Calu3 (cell line): ENCODE measurements at regions not wholly inside any gene's neighbourhood (a gene's known extent, or its start where the extent isn't known, plus 50 kb on each side); places are given as distances from the start of the nearest gene placed in this dataset.

Experiments
- BruUV-seq: library from RNA; stranded (reverse); fragments of 400-500 nt; replicated peaks from 2 replicates; lab custom pipeline; 2021; lab: Mats Ljungman, UMichigan
- CTCF ChIA-PET: fragments of 300-600 bp; sonication (Branson Sonifier 250); formaldehyde crosslinking; loops from one replicate; lab custom pipeline; 2022; ENCODE audit warnings: antibody characterized with exemption; lab: Charles Lee
- DNase-seq: peaks from one replicate; pipeline ENCODE4 v3.0.0; 2022
- H3K27ac Mint-ChIP-seq: one replicate; pipeline ENCODE4 v1.8.0; 2022; ENCODE audit warnings: mixed read lengths; ENCODE audit not compliant: unreplicated experiment
- H3K27me3 Mint-ChIP-seq: one replicate; pipeline ENCODE4 v1.8.0; 2022; ENCODE audit warnings: mixed read lengths; ENCODE audit not compliant: unreplicated experiment
- H3K36me3 Mint-ChIP-seq: one replicate; pipeline ENCODE4 v1.8.0; 2022; ENCODE audit warnings: mild to moderate bottlenecking, moderate library complexity, mixed read lengths; ENCODE audit not compliant: insufficient read depth, unreplicated experiment
- H3K4me1 Mint-ChIP-seq: one replicate; pipeline ENCODE4 v1.8.0; 2022; ENCODE audit warnings: mild to moderate bottlenecking, low read depth, mixed read lengths; ENCODE audit not compliant: unreplicated experiment
- H3K4me3 Mint-ChIP-seq: one replicate; pipeline ENCODE4 v1.8.0; 2022; ENCODE audit warnings: mild to moderate bottlenecking, low read depth, moderate library complexity, mixed read lengths; ENCODE audit not compliant: unreplicated experiment
- H3K9me3 Mint-ChIP-seq: one replicate; pipeline ENCODE4 v1.8.0; 2022; ENCODE audit warnings: low read depth, mixed read lengths; ENCODE audit not compliant: unreplicated experiment
- CTCF ChIP-seq: fragments of 200-600 bp; IDR thresholded peaks from one replicate; pipeline ENCODE4 v1.8.0; 2022; ENCODE audit warnings: antibody characterized with exemption; ENCODE audit not compliant: unreplicated experiment
- intact Hi-C: fragments of 100-400 bp; cut with micrococcal nuclease; formaldehyde crosslinking; loops from one replicate; pipeline ENCODE4 v1.10.0; 2022; ENCODE audit not compliant: unreplicated experiment

- Mint-ChIP-seq H3K36me3 (no peaks in the 10 kb centered on the region), H3K4me1 (peaks cover 40% of the 10 kb centered on the region), H3K27me3 (no peaks in the 10 kb centered on the region), H3K9me3 (no peaks in the 10 kb centered on the region), H3K4me3 (no peak overlapping the region), H3K27ac (no peak overlapping the region)
- intact Hi-C loops, result no loop called here
- CTCF ChIA-PET, result no interaction called here
- BruUV-seq, result no TSS peak
- DNase-seq, result no peak
- no peak for TF ChIP-seq CTCF
Measured at GRCh38 chr6:43848671-43849391, 78.8 kb downstream of the VEGFA start.

GRCh38 chr6:43847741-43848630, 78.0 kb downstream of the VEGFA start:
- H3K36me3 Mint-ChIP-seq, result no peaks in the 10 kb centered on the region
- no peaks in the 10 kb centered on the region for H3K9me3 Mint-ChIP-seq
- no TSS peak for BruUV-seq
- CTCF ChIA-PET, result interaction anchor here (2.3 kb wide), 1 partner anchor 8 kb away, joined by 7 read pairs; no protein-coding TSS in a partner anchor
- no peaks in the 10 kb centered on the region for H3K27me3 Mint-ChIP-seq
- no peak for DNase-seq
- peaks cover 40% of the 10 kb centered on the region for H3K4me1 Mint-ChIP-seq
- TF ChIP-seq CTCF, result no peak
- H3K4me3 Mint-ChIP-seq, result no peak overlapping the region
- H3K27ac Mint-ChIP-seq, result no peak overlapping the region
- intact Hi-C loops, result no loop called here

- no peaks in the 10 kb centered on the region for H3K9me3 Mint-ChIP-seq
- peaks cover 36% of the 10 kb centered on the region for H3K4me1 Mint-ChIP-seq
- no peak for TF ChIP-seq CTCF
- no peak for DNase-seq
- intact Hi-C loops, result no loop called here
- BruUV-seq, result no TSS peak
- no peak overlapping the region for H3K4me3 Mint-ChIP-seq
- no peak overlapping the region for H3K27ac Mint-ChIP-seq
- H3K36me3 Mint-ChIP-seq, result no peaks in the 10 kb centered on the region
- CTCF ChIA-PET, result interaction anchor here (2.3 kb wide), 1 partner anchor 10 kb away, joined by 7 read pairs; no protein-coding TSS in a partner anchor
- H3K27me3 Mint-ChIP-seq, result no peaks in the 10 kb centered on the region
Measured at GRCh38 chr6:43846556-43846955, 76.5 kb downstream of the VEGFA start.

GRCh38 chr6:43845646-43846045, 75.6 kb downstream of the VEGFA start:
- Mint-ChIP-seq H3K36me3 (no peaks in the 10 kb centered on the region), H3K27ac (no peak overlapping the region), H3K27me3 (no peaks in the 10 kb centered on the region), H3K4me3 (no peak overlapping the region), H3K9me3 (no peaks in the 10 kb centered on the region), H3K4me1 (peaks cover 27% of the 10 kb centered on the region)
- DNase-seq, result no peak
- BruUV-seq, result no TSS peak
- intact Hi-C loops, result no loop called here
- CTCF ChIA-PET, result interaction anchor here (2.3 kb wide), 1 partner anchor 11 kb away, joined by 7 read pairs; no protein-coding TSS in a partner anchor
- no peak for TF ChIP-seq CTCF
